HG02943 (cell line): ENCODE measurements at regions not wholly inside any gene's neighbourhood (a gene's known extent, or its start where the extent isn't known, plus 50 kb on each side); places are given as distances from the start of the nearest gene placed in this dataset.

Experiments used
- ATAC-seq: cut with Tn5 transposase; IDR thresholded peaks from one replicate; pipeline ENCODE4 v1.9.1; 2021; ENCODE audit warnings: mild to moderate bottlenecking, low read depth, moderate library complexity; ENCODE audit not compliant: unreplicated experiment

- ATAC-seq = no peak
Observed at GRCh38 chr2:111715987-111716904, 167.7 kb downstream of the ANAPC1 start.

- no peak for ATAC-seq
Observed at GRCh38 chr2:111716905-111717775, 166.9 kb downstream of the ANAPC1 start.
